Coronary artery (tissue), 2 donors: ENCODE measurements at regions not wholly inside any gene's neighbourhood (a gene's known extent, or its start where the extent isn't known, plus 50 kb on each side); places are given as distances from the start of the nearest gene placed in this dataset.

ENCODE experiments used
- DNase-seq: peaks from one replicate; pipeline ENCODE4 v3.0.0-alpha.2; 2017; ENCODE audit warnings: low spot score
- H3K27ac ChIP-seq, 2 donors: fragments of 200-600 bp; sonication (generic); one replicate each; pipeline ENCODE4 v1.5.1; 2016 to 2019
- H3K4me3 ChIP-seq: fragments of 200-600 bp; sonication (generic); 2 replicates; pipeline ENCODE4 v1.5.1; 2016; ENCODE audit warnings: mild to moderate bottlenecking, moderate library complexity
- TF ChIP-seq, protein P1 (sequence below): fragments of 200-600 bp; sonication (generic); IDR thresholded peaks from one replicate; pipeline ENCODE4 v1.5.1; 2019; ENCODE audit warnings: antibody characterized with exemption

DNA sequence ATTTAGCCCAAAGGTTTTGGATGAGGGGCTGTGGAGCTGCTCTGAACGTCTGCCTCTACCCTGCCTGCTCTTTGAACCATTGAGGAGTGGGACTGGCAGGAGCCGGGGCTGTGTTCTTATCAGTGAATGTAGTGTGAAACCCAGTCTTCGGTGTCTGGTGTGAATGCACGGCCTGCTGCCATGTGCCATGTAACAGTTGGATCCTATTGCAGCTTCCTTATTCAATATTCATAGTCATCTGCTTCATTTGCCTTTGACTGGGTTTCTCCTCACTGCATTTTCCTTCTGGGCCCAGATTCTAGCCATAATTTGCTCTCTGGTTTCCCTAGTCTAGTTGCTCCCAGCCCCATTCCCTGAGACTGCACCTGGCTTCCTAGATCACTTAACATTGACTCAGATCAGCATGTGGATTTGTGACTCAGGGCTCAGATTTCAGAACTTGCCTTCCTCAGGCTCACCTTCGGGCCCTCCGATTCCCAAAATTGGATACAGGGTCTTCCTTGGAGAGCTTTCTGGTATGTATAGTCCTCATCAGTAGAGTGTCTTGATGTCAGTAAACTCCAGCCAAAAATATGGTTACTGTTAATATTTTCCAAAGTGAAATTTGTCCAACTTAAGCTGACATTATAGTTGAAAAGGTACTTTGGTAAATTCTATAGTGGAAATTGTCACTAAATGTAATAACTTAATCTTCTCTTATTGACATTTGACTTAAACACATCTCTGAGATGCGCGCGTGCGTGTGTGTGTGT, 94.0 kb upstream of the DDIT4L start:
- no peak for DNase-seq
- Histone ChIP-seq H3K27ac (no peak overlapping the region), H3K4me3 (no peak overlapping the region)
- TF ChIP-seq, protein P1, sequence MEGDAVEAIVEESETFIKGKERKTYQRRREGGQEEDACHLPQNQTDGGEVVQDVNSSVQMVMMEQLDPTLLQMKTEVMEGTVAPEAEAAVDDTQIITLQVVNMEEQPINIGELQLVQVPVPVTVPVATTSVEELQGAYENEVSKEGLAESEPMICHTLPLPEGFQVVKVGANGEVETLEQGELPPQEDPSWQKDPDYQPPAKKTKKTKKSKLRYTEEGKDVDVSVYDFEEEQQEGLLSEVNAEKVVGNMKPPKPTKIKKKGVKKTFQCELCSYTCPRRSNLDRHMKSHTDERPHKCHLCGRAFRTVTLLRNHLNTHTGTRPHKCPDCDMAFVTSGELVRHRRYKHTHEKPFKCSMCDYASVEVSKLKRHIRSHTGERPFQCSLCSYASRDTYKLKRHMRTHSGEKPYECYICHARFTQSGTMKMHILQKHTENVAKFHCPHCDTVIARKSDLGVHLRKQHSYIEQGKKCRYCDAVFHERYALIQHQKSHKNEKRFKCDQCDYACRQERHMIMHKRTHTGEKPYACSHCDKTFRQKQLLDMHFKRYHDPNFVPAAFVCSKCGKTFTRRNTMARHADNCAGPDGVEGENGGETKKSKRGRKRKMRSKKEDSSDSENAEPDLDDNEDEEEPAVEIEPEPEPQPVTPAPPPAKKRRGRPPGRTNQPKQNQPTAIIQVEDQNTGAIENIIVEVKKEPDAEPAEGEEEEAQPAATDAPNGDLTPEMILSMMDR: no peak

DNA sequence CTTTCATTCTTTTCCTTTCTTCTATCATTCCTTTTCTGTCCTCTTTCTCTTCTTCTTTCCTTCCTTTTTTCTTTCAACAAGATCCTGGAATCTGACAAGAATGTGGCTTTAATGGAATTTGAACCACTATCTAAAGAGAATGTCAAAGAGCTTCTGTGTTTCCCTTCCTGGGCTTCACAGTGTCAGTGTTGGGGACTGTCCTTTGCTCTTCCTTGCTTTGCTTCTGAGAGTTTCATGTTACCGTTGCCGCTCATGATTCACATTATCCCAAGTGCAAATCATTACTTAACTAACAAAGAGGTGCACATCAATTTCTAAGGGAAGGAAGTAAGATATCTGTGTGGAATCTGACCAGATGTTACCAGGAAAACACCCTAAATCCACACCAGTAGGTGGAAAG, 90.5 kb upstream of the DDIT4L start:
- Histone ChIP-seq H3K4me3 (no peak overlapping the region), H3K27ac (no peak overlapping the region)
- no peak for DNase-seq
- TF ChIP-seq, protein P1: no peak

DNA sequence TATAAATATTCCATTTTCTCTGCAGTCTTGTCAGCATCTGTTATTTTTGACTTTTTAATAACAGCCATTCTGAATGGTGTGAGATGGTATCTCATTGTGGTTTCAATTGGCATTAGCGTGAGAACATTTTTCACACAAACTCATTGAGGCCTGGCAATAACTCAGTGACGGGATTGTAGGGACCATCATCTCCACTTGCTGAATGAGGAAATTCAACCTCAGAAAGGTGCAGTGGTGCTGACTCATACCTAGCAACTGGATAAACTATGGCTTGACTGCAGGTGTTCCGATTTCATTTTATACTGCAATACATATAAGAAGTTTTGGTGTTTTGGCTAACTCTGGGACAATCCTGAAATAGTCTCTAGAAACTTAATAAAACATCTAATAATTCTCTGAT, 88.3 kb upstream of the DDIT4L start:
- DNase-seq: no peak
- Histone ChIP-seq H3K27ac (no peak overlapping the region), H3K4me3 (no peak overlapping the region)
- TF ChIP-seq, protein P1: no peak

DNA sequence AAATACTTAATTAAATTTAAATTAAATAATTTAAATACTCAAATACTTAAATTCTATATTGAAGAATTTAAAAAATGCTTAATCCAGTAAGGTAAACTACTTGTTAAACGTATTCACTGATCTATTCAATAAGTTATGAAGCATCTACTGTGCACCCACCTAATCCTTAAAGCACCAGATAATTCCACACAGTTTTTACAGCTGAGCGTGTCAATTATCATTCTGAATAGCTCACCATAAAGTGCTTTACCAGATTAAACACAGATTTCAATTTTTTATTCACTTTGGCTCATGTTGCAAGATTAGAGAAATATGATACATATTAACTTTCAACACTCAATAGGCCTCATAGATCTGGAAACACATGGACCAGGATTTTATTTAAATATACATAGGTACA, 79.2 kb upstream of the DDIT4L start:
- TF ChIP-seq, protein P1: no peak
- Histone ChIP-seq H3K27ac (no peak overlapping the region), H3K4me3 (no peak overlapping the region)
- DNase-seq: no peak

DNA sequence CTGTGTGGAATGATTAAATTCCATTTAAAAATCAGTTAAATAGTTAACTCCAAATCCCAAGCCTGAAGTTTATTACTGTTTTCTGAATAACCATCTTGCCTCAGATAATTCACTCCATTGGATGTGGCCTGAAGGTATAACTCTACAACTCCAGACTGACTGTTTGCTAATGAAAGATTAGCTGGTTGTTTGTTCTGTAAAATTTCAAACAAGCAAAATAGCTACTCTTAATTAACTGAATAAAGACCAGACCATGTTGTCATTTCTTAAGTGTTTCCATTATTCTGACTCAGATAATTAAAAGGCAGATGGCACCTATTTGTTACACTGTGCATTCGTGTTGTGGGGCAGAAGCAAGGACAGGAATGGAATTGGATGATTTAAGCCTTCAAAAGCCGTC, 78.5 kb upstream of the DDIT4L start:
- Histone ChIP-seq H3K27ac (no peak overlapping the region), H3K4me3 (no peak overlapping the region)
- TF ChIP-seq, protein P1: no peak
- DNase-seq: no peak

DNA sequence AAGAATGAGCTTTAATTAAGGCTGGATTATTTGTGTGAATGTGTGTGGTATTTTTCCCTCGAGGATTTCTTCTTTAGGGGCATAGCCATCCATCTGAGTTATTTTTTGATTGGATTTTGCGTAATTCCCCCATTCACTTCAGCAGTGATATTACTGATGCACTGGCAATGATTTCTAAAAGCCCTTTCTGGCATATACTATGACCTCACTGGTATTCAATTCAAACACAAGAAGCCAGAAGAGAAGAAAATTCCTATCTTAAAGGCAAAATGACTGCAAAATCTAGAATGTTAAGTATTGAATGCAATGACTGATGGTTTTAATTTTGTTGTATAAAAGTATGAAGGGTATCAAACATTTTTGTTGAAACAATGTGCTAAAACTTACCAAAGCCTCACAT, 71.1 kb upstream of the DDIT4L start:
- H3K27ac ChIP-seq: no peak overlapping the region
- TF ChIP-seq, protein P1: no peak
- no peak for DNase-seq
- H3K4me3 ChIP-seq: no peak overlapping the region

DNA sequence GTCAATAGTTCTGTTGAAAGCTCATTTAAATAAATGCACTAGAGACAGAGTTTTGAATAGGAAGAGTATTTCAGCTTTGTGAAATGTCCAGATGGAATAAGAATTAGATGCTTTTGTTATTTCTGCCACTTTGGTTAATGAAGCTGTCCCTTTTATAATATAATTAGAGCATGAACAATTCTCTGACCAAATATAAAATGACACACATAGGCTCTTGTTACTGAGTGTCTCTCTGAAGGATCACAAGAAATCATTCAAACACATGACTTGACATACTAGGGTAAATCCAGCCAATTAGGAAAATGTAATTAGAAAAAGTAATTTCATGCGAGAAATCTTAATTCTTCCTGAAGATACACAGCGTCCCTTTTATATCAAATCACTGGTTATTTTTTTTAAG, 68.4 kb upstream of the DDIT4L start:
- H3K27ac ChIP-seq: no peak overlapping the region
- TF ChIP-seq, protein P1: no peak
- no peak for DNase-seq
- H3K4me3 ChIP-seq: no peak overlapping the region
